ENCODE measurements at regions not wholly inside any gene's neighbourhood (a gene's known extent, or its start where the extent isn't known, plus 50 kb on each side); places are given as distances from the start of the nearest gene placed in this dataset.
"Not testable (repeated sequence)": the region's sequence is repeated elsewhere in the genome, so short reads cannot be mapped to it uniquely, and the experiment has no call there.

DNA sequence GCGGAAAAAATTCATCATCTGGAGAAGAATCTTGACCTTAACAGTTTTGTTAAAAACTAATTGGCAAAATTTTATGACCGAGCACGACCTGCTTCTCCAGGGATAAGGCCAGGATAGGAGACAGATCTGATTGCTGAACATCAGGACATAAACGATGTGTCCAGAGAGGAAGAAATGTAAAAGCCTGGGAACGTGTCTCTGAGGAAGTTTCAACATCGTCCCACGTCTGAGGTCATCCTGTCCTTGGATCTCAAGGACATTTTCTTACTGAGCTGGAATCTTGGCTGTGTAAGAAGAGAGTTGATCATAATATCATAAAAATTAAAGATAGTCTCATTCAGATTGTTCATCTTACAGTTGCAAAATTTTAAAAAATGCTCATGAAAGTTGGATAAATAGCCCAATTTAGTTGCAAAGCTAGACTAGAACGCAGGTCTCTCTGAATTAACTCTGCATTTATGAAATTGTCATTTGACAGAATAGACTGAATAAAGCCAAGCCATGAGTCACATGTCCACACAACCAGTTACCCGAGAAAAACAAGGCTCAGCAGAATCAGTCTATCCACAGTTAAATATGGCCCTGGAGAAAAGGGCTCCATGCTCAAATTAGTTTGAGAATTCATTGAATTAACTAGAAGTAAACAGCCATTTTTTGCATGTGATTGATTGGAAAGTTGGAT is 120.0 kb upstream of the EGFR start:
- DNase-seq (ENCODE audit: low spot score), result no peak

DNA sequence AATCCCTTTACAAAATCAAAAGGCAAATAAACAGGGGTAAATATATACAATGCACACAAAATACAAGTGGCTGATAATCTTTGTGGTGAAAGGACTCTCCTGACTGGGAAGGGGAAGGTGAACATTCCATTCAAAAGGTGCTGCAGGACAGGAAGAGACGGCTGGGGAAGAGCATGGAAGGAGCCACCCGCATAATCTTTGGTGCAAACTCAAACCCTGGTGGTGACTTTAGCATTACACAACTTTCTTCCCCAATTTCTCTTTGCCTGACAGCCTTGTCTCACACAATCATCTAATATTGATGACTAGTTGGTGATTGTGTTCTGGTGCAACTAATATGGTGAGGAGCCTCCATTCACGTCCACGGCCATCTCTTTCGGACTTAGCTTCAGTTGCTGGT is 117.0 kb upstream of the EGFR start:
- no peak for DNase-seq (ENCODE audit: low spot score)

DNA sequence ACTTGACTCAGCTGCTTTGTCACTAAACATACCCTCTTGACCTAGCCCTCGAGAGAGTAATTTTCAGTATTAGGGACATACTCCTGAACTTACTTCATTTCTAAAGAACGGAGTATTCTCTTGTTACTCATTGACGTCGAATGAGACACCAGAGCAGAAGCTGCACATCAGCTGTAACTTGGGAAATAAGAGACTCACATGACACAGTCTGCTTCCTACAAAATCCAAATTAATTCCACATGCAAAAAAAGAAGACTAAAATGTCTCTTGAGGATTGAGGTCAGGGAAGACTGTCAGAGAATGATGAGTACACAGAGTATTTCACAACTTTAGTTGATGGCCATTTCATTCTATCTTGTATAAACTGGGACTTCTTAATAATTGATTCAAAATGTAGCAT is 114.7 kb upstream of the EGFR start:
- no peak for DNase-seq (ENCODE audit: low spot score)

DNA sequence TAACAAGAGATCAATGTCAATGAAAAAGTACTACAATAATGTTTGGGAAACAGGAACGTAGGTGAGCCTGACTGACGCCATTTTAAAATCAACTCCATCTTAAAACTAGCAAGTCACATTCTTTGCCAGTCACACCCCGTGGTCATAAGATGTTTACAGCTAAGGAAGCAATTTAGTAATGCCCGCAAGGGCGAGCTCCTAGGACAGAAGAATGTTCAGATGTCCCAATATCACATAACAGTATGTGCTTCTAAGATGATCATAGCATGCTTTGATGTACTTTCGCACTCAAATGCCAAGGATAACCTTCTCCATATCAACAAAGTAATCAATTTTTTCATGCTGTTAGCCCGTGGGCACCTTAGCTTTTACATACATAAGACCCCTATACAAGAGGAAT is 113.8 kb upstream of the EGFR start:
- no peak for DNase-seq (ENCODE audit: low spot score)

DNA sequence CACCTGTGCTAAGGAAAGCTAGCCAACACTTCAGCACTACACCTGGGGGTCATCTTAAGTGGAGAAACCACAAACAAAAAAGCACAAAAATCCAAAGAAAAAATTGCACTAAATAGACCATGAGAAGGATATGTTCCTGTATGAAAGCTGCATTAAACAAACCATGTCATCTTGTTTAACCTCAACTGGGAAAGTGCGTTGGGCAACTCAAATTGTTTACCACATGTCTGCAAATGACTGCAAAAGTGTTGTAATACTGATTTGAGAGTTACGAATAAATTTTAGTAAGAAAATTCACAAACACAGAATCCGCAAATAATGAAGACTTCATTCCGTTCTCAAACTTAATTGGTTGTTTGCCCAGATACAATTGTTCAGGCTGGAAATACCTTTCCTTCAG is 111.9 kb upstream of the EGFR start:
- no peak for DNase-seq (ENCODE audit: low spot score)

DNA sequence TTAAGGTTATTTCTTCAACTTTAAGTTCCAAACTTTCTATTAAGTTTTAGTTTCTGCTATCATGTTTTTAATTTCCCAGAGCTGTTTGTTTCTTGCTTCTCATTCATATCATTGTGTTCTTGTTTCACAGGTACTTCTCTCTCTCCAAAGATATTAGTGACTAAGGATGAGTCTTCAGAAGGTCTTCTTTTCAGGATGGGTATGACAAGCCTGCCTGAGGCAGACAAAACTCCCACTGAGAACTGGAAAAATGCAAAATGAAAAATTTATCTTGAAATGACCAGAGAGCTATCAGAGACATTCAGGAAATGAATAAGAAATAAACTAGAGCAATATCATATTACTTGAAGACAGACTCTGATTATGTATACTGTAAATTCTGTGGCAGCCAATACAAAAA is 110.8 kb upstream of the EGFR start:
- no peak for DNase-seq (ENCODE audit: low spot score)

DNA sequence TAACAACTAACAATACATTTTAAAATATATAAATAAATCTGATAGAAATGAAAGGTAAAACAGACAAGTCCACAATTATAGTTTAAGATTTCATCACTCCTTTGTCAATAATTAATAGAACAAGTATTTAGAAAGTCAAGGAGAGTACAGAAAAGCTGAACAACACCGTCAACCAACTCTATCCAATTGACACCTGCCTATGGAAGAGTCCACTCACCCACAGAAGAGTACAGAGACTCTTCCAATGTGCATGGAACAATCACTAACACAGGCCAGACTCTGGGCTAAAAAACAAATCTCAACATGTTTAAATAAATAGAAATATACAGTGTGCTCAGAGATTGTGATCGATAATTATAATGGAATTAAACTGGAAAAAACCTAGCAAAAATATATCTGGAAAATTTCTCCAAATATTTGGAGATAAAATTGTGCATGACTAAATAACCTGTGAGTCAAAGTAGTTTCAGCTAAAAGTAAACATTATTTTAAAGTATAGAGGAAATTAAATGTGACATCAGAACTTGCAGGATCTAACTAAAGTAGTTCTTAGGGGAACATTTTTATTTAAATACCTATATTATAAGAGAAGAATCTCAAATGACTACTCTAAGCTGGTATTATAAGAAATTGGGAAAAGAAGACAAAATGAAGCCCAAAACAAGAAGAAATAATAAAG is 109.9 kb upstream of the EGFR start:
- no peak for DNase-seq (ENCODE audit: low spot score)

DNA sequence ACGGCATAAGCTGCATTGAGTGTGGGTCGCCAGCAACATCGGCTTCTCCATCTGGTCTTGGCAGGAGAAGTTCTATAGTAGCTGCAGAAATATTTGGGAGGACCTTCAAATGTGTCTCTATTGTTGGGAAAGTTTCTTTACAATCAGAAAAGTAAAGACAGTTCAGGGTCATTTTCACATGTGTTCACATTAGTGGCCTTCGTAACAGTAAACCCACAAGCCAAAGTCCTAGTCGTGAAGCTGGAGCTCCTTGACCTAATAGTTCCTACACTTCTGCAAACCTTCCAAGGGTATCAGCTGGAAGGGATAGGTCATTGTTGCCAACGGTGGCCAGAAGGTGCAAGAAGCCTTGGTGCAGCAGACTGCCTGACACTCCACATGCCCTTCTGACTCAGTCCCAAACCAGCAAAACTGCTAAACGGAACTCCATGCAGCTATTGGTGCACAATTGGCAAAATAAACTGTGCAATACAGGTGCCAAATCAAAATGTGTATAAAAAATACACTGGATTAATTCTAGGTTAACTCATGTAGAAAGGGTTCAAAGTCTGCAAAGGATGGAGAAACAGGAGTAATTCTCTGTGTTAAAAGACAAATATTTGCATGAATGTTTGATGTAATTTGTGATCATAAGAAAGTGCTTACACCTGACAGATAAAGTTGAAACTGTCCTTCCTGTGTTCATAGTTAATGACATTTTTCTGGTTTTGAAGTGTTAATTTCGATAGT is 102.8 kb upstream of the EGFR start:
- no peak for DNase-seq (ENCODE audit: low spot score)

DNA sequence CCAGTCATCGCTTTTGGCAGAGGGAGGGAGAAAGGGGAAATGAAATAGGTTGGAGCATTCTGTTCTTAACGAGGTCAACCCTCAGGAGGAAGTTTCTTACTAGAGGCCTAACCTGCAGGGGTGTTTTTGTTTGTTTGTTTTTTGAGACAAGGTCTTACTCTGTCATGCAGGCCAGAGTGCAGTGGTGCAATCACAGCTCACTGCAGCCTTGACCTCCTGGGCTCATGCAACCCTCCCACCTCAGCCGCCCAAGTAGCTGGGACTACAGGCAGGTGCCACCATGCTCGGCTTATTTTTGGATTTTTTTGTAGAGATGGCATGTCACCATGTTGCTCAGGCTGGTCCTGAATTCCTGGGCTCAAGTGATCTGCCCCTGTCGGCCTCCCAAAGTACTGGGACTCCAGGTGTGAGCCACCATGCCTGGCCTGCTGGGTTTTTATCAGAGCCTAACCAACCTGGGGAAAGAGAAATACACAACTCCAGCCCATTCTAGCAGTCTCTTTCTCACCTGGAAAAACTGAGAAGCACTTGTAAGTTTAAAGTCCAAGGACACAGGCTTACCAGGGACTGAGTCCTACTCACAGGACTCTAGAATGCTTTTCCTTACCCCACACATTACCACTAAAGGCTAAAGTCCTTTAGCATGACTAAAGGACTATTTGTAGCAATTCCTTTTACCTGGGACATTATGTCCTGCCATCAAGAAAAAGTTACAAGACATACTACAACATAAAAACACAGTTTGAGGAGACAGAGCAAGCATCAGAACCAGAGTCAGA is 101.0 kb upstream of the EGFR start:
- DNase-seq (ENCODE audit: low spot score), result no peak

DNA sequence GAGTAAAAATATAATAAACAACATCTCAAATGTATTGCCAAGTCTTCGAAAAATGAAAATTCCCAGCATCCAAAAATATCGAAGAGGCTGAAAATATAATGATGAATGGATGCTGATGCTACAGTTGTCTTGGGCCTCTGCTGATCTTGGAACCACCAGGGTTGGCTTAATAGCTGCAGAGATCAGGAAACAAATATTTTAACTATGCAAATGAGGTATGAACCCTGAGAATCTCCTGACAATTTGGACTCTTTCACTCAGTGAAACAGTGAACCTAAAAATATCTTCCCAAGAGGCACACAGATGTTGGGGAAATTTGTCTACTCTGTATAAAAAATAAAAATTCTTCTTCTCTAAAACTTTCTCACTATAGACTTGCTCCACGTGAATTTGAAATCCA is 97.7 kb upstream of the EGFR start:
- DNase-seq (ENCODE audit: low spot score), result no peak

DNA sequence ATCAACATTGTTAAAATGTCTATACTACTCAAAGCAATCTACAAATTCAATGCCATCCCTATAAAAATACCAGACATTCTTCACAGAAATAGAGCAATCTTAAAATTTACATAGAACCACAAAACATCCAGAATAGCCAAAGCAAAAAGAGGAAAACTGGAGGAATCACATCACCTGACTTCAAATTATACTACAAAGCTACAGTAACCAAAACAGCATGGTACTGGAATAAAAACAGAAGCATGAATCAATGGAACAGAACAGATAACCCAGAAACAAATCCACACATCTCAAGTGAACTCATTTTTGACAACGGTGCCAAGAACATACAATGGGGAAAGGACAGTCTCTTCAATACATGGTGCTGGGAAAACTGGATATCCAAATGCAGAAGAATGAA is 87.3 kb upstream of the EGFR start:
- no peak for DNase-seq (ENCODE audit: low spot score)

DNA sequence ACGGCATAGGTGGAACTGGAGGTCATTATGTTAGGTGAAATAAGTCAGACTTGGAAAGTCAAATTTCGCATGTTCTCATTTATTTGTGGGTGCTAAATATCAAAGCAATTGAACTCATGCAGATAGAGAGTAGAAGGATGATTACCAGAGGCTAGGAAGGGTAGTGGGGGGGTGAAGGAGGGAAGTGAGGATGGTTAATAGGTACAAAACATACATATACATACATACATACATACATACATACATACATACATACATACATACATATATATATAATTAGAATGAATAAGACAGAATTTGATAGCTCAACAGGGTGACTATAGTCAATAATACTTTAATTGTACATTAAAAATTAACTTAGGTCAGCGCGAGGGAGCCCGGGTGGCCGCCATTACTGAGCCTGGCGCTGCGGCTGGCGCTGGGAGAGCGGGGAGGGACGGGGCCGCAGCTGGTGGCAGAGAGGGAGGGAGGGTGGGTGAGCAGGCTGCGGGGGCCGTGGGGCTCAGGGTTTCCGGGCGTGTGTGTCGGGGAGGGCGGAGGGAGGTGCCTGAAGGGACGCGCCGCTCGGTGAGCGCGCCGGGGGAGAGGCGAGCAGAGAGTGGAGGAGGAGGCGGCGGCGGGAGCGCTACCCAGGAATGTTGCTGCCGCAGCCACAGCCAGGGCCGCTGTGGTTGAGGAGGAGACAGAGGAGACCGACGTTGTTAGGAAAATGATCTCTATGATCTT is 85.8 kb upstream of the EGFR start:
- DNase-seq (ENCODE audit: low spot score), result peak; percentile 91

DNA sequence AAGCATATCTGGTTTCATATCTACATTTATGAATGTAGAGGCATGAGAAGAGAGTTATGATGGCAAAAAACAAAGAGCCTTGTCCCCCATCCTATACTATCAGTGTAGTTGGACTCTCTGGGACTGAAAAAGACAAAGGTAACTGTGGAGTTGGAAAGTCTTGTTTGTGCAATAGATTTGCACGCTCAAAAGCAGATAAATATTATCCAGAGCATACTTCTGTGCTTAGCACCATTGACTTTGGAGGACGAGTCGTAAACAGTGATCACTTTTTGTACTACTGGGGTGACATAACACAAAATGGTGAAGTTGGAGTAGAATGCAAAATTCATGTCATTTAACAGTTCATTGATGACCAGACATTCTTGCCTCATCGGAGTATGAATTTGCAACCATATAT is 85.2 kb upstream of the EGFR start:
- no peak for DNase-seq (ENCODE audit: low spot score)

DNA sequence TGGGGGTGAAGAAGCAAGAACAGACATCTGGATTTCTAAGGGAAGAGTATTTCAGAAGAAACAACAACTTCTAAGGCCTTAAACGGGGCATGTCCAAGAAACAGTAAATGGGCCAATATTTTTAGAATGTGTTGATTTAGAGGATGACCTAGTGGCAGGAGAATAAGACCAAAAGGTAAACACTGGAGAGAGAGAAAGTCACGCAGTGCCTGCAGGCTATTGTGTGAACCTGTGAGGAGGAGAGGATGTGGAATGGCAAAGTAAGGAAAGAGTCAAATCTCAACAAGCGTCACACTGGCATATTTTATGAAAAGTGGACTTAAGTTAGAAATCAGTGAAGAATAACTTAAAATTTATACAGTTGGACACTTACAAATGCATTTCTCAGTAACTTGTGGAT is 78.1 kb upstream of the EGFR start:
- DNase-seq (ENCODE audit: low spot score), result no peak

DNA sequence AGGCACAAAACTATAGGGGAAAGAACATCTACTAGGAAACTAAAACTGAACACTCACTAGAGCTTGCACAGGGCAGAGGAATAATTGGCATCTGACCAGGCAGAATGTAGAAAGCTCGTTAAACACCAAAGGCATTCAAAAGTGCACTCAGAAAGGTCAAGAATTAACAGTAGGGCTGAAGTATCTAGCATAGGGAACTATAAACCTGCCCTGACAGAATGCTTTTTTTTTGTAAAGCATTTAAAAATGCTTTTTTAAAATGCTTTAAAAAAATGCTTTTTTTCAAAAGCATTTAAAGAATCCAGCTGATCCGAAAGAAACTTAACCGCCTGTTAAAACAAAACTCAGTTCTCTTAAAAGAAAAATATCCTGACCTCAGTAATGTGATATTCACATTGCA is 74.6 kb upstream of the EGFR start:
- no peak for DNase-seq (ENCODE audit: low spot score)

DNA sequence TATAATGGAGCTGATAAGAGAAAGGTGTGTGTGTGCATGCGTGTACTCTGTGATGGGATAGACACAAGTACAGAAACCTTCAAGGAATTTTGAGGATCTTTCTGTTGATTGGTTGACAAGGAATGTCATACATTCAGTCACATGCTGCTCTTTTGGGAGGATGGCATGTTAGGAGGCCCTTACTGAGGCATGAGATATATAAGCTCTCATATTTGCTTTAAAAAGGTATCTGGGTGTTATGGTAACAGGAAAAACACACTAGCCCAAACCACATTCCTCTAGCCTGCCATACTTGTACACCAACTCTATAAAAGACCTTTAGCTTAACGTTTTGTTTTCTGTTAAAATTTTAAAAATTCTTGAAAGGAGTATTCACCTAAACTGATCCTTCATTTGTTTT is 72.5 kb upstream of the EGFR start:
- DNase-seq (ENCODE audit: low spot score), result no peak

DNA sequence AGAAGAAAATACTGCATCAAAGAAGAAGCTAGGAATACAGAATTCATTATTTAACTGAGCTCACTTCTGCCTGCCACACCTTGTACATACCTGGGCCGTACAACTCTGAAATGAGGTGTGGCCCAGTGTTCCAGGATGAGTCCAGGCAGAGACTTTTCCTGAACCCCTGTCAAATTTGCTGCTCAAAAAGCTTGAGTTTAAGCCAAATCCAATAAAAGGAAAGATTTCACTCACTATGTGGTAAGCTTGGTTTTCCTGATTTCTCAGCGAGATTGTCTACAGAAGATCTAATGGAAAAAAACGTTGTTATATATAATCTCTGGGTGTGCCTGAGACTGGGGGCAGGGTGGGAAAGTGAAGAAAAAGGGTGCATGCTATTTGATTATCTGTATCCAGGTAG is 72.1 kb upstream of the EGFR start:
- DNase-seq (ENCODE audit: low spot score), result peak; percentile 28

DNA sequence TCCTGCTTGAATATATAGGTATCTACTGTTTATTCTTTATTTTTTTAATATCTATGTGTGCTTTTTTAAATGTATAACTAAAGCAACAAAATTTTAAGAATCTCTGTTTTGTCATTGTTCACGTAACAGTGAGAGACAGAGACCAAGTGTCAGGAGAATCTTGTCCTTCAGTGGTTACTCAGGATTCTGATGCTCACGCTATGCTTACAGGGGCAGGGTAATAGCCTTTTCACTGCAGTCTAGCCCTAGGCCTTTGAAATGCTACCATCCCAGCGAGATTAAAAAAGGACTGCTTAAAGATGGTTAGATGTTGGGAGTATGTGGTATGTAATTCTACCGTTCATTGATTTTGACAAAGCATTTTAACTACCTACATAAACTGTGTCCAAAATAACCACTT is 71.6 kb upstream of the EGFR start:
- DNase-seq (ENCODE audit: low spot score), result no peak

DNA sequence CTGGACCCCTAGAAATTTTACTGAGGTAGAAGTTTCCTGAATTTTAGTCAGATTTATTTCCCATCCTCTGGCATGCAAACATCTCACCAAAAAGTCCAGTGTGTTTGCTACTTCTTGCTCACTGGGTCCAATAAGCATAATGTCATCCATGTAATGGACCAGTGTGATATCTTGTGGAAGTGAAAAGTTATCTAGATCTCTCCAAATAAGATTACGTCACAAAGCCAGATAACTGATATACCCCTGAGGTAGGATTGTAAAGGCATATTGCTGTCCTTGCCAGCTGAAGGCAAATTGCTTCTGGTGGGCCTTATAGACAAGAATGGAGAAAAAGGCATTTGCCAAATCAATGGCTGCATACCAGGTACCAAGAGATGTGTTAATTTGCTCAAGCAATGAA is 69.3 kb upstream of the EGFR start:
- not testable (repeated sequence) for DNase-seq (ENCODE audit: low spot score)

DNA sequence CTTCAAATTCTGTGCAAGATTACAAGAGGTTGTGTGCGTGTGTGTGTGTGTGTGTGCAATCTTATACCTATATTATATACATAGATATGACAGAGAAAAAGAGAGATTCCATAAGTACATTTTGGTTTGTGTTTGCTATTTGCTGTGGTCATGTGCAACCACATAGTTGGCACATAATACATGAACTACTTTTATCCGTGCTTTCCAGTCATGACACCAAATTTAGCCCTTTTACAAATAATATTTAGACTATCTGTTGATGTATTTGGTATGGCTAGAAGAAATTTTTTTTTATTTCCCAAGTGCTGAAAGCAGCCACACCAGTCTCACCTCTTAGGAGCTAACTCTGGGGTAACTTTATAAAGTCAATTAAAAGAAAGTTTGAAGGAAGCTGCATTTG is 63.5 kb upstream of the EGFR start:
- DNase-seq (ENCODE audit: low spot score), result no peak

DNA sequence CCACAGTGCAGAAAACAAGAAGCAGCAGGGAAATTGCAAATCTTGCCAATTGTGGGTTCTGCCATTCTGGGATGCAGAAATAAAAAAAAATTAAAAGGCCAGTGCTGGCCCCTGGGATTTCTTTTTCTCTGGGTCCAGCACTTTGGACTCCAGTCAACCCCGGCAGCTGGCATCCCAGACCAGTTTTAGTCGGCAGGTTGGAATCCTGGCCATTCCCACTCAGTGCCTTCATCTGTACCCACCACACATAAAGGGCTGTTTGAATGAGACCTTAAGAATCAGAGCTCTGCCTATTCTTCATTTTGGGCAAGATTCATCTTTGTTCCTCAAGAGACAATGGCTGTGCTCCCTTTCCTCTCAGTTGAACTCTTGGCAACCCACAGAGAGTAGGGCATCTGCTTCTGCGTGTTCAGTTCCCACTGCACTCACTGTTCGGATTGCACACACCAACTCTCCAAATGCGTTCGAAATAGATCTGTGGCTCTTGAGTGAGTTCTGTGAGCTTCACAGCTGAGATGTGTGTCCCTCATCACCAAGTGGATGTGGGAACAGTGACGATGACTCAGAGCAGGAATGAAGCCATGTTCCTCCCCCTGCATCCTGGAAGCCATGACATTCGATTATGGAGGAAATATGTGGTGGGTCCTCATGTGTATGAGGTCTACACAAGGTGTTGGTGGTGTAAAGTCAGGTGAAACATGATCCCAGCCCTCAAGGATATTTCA is 63.0 kb upstream of the EGFR start:
- no peak for DNase-seq (ENCODE audit: low spot score)
